Gastroesophageal sphincter (tissue), 3 donors: ENCODE measurements at regions not wholly inside any gene's neighbourhood (a gene's known extent, or its start where the extent isn't known, plus 50 kb on each side); places are given as distances from the start of the nearest gene placed in this dataset.

ENCODE experiments used
- CTCF ChIP-seq, 4 experiments: fragments of 200-600 bp in 2 of 4; fragments of 450-650 bp in 2 of 4; sonication (generic) in 1 of 4; IDR thresholded peaks; one replicate each; pipeline ENCODE4 v1.5.1; 2017 to 2019; ENCODE audit warnings: antibody characterized with exemption in 4 of 4, mild to moderate bottlenecking in 2 of 4, moderate library complexity in 2 of 4
- EP300 ChIP-seq: sonication (generic); formaldehyde crosslinking; IDR thresholded peaks from one replicate; pipeline ENCODE4 v1.6.1; 2017; ENCODE audit warnings: antibody characterized with exemption, mild to moderate bottlenecking
- POLR2A ChIP-seq, 2 donors: fragments of 450-650 bp; IDR thresholded peaks; one replicate each; pipeline ENCODE4 v1.6.1; 2017; ENCODE audit warnings: antibody characterized with exemption in 2 of 2, mild to moderate bottlenecking in 2 of 2, moderate library complexity in 1 of 2

- TF ChIP-seq EP300 = no peak
- TF ChIP-seq CTCF (IDR thresholded peaks at IDR 0.05) = no peak
- no peak for TF ChIP-seq POLR2A (IDR thresholded peaks at IDR 0.05)
Measured at GRCh38 chrX:115452251-115452650, 108.7 kb upstream of the PLS3 start.
